ENCODE measurements at regions not wholly inside any gene's neighbourhood (a gene's known extent, or its start where the extent isn't known, plus 50 kb on each side); places are given as distances from the start of the nearest gene placed in this dataset.
"Not testable (repeated sequence)": the region's sequence is repeated elsewhere in the genome, so short reads cannot be mapped to it uniquely, and the experiment has no call there.

DNA sequence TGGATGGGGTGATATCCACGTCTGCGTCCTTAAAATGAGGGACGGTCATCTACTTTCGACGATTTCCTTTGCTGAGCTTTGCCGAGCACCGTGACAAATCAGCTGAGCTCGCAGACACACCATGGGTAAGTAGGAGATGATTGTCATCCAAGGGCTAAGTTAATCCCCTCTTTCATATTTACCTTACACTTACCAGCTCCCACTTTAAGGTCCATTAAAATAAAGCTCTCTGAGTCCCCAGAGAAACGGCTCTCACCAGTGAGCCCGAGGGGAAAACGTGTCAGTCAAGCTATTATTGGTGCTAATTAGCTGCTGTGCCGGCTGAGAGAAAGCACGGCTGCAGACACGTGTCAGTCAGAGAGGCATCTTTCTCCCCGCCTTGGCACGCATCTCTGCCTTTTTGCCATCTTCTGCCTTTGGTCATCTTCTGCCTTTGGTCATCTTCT, 72.2 kb downstream of the CRLF2 start:
- no peaks in the 10 kb centered on the region for H3K4me1 ChIP-seq
- H3K27ac ChIP-seq (replicated peaks in 1 of 4) = no peak overlapping the region
- DNase-seq (ENCODE audit: extremely low spot score) = peak; percentile 75
- no peaks in the 10 kb centered on the region for H3K9me3 ChIP-seq
- 44% methylated on average over 16 of the region's 16 CpGs for WGBS
- TF ChIP-seq, protein P1, sequence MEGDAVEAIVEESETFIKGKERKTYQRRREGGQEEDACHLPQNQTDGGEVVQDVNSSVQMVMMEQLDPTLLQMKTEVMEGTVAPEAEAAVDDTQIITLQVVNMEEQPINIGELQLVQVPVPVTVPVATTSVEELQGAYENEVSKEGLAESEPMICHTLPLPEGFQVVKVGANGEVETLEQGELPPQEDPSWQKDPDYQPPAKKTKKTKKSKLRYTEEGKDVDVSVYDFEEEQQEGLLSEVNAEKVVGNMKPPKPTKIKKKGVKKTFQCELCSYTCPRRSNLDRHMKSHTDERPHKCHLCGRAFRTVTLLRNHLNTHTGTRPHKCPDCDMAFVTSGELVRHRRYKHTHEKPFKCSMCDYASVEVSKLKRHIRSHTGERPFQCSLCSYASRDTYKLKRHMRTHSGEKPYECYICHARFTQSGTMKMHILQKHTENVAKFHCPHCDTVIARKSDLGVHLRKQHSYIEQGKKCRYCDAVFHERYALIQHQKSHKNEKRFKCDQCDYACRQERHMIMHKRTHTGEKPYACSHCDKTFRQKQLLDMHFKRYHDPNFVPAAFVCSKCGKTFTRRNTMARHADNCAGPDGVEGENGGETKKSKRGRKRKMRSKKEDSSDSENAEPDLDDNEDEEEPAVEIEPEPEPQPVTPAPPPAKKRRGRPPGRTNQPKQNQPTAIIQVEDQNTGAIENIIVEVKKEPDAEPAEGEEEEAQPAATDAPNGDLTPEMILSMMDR (IDR thresholded peaks at IDR 0.05) = no peak
- TF ChIP-seq POLR2A (IDR thresholded peaks at IDR 0.05; ENCODE audit: low read depth) (no peak), POLR2AphosphoS5 (IDR thresholded peaks at IDR 0.05) (no peak), EP300 (IDR thresholded peaks at IDR 0.05) (no peak)
- H3K36me3 ChIP-seq = no peaks in the 10 kb centered on the region
- intact Hi-C loops (cut with DNase I) = no loop called here
- H3K4me3 ChIP-seq = no peak overlapping the region
- peaks cover 0 to 40% (median 0%) of the 10 kb centered on the region in 4 donors for H3K27me3 ChIP-seq

DNA sequence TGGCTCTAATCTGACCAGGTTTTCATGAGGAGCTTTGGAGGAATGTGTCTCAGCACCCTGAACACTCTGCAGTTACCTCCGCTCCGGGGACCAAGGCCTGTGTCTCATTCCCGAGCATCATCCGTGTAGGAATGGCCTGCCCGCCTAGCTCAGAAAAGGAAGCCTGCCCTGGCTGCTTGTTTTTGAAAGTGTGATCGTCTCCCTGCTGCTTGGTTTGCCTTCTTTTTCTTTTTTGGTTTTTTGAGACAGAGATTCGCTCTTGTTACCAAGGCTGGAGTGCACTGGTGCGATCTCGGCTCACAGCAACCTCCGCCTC, 73.3 kb downstream of the CRLF2 start:
- intact Hi-C loops (cut with DNase I) = no loop called here
- no peak for TF ChIP-seq POLR2AphosphoS5 (IDR thresholded peaks at IDR 0.05)
- TF ChIP-seq, protein P1 (IDR thresholded peaks at IDR 0.05) = no peak
- TF ChIP-seq POLR2A (IDR thresholded peaks at IDR 0.05; ENCODE audit: low read depth) = no peak
- TF ChIP-seq EP300 (IDR thresholded peaks at IDR 0.05) = no peak
- no peak overlapping the region for H3K4me3 ChIP-seq
- DNase-seq (ENCODE audit: extremely low spot score) = no peak
- H3K4me1 ChIP-seq = no peaks in the 10 kb centered on the region
- no peak overlapping the region for H3K27ac ChIP-seq (replicated peaks in 1 of 4)
- no peaks in the 10 kb centered on the region for H3K9me3 ChIP-seq
- 75% methylated on average over 10 of the region's 10 CpGs for WGBS
- peaks cover 0 to 40% (median 0%) of the 10 kb centered on the region in 4 donors for H3K27me3 ChIP-seq
- H3K36me3 ChIP-seq = no peaks in the 10 kb centered on the region

DNA sequence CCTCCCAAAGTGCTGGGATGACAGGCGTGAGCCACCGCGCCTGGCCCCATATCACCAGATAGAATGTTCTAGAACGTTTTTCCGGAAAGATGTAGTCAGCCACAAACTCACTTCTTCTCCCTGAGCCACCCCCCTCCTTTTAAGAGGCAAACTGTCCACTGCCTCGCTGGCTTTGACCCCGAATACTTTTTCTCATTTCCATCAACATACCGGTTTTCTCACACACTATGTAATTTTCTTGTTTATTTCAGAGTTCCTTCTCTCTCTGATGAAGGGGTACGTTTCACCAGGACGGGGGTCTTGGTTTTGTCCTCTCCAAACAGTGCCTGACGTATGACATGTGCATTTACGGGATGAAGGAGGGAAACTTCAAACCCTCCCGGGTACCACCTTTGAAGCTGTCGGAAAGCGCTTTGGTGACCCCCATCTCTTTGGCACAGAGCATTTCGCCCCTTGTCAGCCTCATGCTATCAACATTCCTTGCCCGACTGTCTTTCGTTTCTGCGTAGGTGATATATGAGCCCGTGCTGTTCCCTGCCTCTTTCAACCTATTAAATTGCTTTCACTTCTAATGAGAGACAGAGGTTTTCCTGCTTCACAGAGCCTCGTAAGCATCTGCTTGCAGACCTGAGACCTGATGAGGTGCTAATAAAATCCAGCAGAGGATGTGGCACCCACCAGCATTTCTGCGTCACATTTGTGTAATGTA, 73.8 kb downstream of the CRLF2 start:
- no peaks in the 10 kb centered on the region for H3K4me1 ChIP-seq
- no peak overlapping the region for H3K27ac ChIP-seq (replicated peaks in 1 of 4)
- H3K4me3 ChIP-seq = no peak overlapping the region
- DNase-seq (ENCODE audit: extremely low spot score) = no peak
- intact Hi-C loops (cut with DNase I) = no loop called here
- H3K27me3 ChIP-seq = peaks cover 0 to 40% (median 0%) of the 10 kb centered on the region in 4 donors
- TF ChIP-seq POLR2A (IDR thresholded peaks at IDR 0.05; ENCODE audit: low read depth) (no peak), EP300 (IDR thresholded peaks at IDR 0.05) (no peak), POLR2AphosphoS5 (IDR thresholded peaks at IDR 0.05) (no peak)
- TF ChIP-seq, protein P1 (IDR thresholded peaks at IDR 0.05) = no peak
- WGBS = 46% methylated on average over 22 of the region's 22 CpGs
- H3K9me3 ChIP-seq = no peaks in the 10 kb centered on the region
- no peaks in the 10 kb centered on the region for H3K36me3 ChIP-seq

DNA sequence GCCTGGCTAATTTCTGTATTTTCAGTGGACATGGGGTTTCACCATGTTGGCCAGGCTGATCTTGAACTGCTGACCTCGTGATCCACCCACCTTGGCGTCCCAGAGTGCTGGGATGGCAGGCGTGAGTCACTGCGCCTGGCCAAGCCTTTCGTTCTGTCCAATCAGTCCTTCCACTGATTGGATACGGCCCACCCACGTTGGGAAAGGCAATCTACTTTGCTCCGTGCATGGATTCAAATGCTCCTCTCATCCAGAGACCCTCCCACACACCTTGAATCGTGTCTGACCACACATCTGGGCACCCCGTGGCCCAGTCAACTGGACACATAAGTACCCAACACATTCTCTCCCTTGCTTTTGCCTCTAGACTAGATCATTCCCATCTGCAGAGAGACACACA, 74.9 kb downstream of the CRLF2 start:
- no peak for DNase-seq (ENCODE audit: extremely low spot score)
- intact Hi-C loops (cut with DNase I) = no loop called here
- 91% methylated on average over 9 of the region's 10 CpGs for WGBS
- TF ChIP-seq POLR2AphosphoS5 (IDR thresholded peaks at IDR 0.05) (no peak), POLR2A (IDR thresholded peaks at IDR 0.05; ENCODE audit: low read depth) (no peak), EP300 (IDR thresholded peaks at IDR 0.05) (no peak)
- TF ChIP-seq, protein P1 (IDR thresholded peaks at IDR 0.05) = no peak
- H3K27ac ChIP-seq (replicated peaks in 1 of 4) = no peak overlapping the region
- H3K27me3 ChIP-seq = peaks cover 0 to 40% (median 0%) of the 10 kb centered on the region in 4 donors
- no peaks in the 10 kb centered on the region for H3K4me1 ChIP-seq
- H3K4me3 ChIP-seq = no peak overlapping the region
- no peaks in the 10 kb centered on the region for H3K9me3 ChIP-seq
- H3K36me3 ChIP-seq = no peaks in the 10 kb centered on the region

DNA sequence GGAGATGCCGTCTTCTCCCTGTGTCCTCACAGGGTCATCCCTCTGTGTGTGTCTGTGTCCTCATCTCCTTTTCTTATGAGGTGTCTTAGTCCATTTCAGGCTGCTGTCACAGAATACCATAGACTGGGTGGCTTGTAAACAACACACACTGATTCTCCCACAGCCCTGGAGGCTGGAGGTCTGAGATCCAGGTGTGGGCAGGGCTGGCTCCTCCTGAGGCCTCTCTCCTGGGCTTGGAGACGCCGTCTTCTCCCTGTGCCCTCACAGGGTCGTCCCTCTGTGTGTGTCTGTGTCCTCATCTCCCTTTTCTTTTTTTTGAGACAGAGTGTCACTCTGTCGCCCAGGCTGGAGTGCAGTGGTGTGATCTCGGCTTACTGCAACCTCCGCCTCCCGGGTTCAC, 75.9 kb downstream of the CRLF2 start:
- H3K4me1 ChIP-seq; intact Hi-C loops (cut with DNase I); H3K4me3 ChIP-seq; H3K27ac ChIP-seq (replicated peaks in 1 of 4); H3K9me3 ChIP-seq; H3K36me3 ChIP-seq; DNase-seq (ENCODE audit: extremely low spot score): not testable (repeated sequence)
- 72% methylated on average over 7 of the region's 8 CpGs for WGBS
- peaks cover 0 to 39% (median 0%) of the 10 kb centered on the region in 4 donors for H3K27me3 ChIP-seq

Data from esophagus muscularis mucosa (tissue), 4 donors.